ENCODE measurements at regions not wholly inside any gene's neighbourhood (a gene's known extent, or its start where the extent isn't known, plus 50 kb on each side); places are given as distances from the start of the nearest gene placed in this dataset.

DNA sequence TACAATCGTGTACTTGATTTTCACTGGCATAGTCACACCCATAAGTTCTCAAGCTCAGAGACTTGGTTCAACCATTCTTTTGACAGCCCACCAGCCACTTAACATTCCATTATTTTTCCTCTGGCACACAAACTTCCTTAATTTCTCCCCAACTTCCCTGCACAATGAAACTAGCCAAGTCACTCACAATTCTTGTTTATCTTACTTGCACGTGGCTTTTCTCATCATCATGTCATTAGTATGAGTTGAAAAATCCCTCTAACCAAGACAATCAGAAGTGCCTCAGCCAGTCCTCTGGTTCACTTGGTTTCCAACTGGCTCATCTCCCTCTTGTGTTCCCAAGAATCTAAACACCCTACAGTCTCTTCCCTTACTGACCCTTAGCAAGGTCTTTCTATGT, 110.5 kb upstream of the PTPRG start:
- no peak overlapping the region for H3K4me3 ChIP-seq (ENCODE audit: low read depth, low read length, poor library complexity, severe bottlenecking)
- POLR2A ChIA-PET: no interaction called here

GRCh38 chr3:61451841-61452240, 109.5 kb upstream of the PTPRG start:
- no peak for TF ChIP-seq EZH2phosphoT487 (IDR thresholded peaks at IDR 0.05; ENCODE audit: borderline replicate concordance, low read depth, low read length)
- TF ChIP-seq, protein P1, sequence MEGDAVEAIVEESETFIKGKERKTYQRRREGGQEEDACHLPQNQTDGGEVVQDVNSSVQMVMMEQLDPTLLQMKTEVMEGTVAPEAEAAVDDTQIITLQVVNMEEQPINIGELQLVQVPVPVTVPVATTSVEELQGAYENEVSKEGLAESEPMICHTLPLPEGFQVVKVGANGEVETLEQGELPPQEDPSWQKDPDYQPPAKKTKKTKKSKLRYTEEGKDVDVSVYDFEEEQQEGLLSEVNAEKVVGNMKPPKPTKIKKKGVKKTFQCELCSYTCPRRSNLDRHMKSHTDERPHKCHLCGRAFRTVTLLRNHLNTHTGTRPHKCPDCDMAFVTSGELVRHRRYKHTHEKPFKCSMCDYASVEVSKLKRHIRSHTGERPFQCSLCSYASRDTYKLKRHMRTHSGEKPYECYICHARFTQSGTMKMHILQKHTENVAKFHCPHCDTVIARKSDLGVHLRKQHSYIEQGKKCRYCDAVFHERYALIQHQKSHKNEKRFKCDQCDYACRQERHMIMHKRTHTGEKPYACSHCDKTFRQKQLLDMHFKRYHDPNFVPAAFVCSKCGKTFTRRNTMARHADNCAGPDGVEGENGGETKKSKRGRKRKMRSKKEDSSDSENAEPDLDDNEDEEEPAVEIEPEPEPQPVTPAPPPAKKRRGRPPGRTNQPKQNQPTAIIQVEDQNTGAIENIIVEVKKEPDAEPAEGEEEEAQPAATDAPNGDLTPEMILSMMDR (conservative IDR thresholded peaks at IDR 0.05; ENCODE audit: low read length): no peak
- DNase-seq (ENCODE audit: low spot score): no peak
- H3K9me2 ChIP-seq (ENCODE audit: insufficient read depth, low read length): no peaks in the 10 kb centered on the region
- H2AFZ ChIP-seq (ENCODE audit: low read length): no peak overlapping the region
- BruUV-seq (replicated peaks): no TSS peak
- H3K4me2 ChIP-seq (ENCODE audit: low read length): no peak overlapping the region
- H3K27ac ChIP-seq (ENCODE audit: low read depth, low read length, poor library complexity, severe bottlenecking): no peak overlapping the region
- POLR2A ChIA-PET: no interaction called here
- H3K36me3 ChIP-seq (ENCODE audit: insufficient read depth, low read length): no peaks in the 10 kb centered on the region
- no peaks in the 10 kb centered on the region for H3K4me1 ChIP-seq (ENCODE audit: insufficient read depth, low read length, poor library complexity, severe bottlenecking)
- H4K20me1 ChIP-seq (ENCODE audit: insufficient read depth, low read length): no peaks in the 10 kb centered on the region
- H3K79me2 ChIP-seq (ENCODE audit: insufficient read depth, low read depth, low read length): no peaks in the 10 kb centered on the region
- H3K4me3 ChIP-seq (ENCODE audit: low read depth, low read length, poor library complexity, severe bottlenecking): no peak overlapping the region
- CTCF ChIA-PET (ENCODE audit: unreplicated experiment): no interaction called here
- intact Hi-C loops (cut with micrococcal nuclease; ENCODE audit: unreplicated experiment): no loop called here
- no peaks in the 10 kb centered on the region for H3K9me3 ChIP-seq (ENCODE audit: low read length)

More for the DNA sequence above, 110.5 kb upstream of the PTPRG start:
- H3K4me2 ChIP-seq (ENCODE audit: low read length): no peak overlapping the region
- no TSS peak for BruUV-seq (replicated peaks)
- no peaks in the 10 kb centered on the region for H3K9me2 ChIP-seq (ENCODE audit: insufficient read depth, low read length)
- H2AFZ ChIP-seq (ENCODE audit: low read length): no peak overlapping the region
- no peaks in the 10 kb centered on the region for H3K9me3 ChIP-seq (ENCODE audit: low read length)
- intact Hi-C loops (cut with micrococcal nuclease; ENCODE audit: unreplicated experiment): no loop called here
- no peak overlapping the region for H3K27ac ChIP-seq (ENCODE audit: low read depth, low read length, poor library complexity, severe bottlenecking)
- H3K36me3 ChIP-seq (ENCODE audit: insufficient read depth, low read length): no peaks in the 10 kb centered on the region
- CTCF ChIA-PET (ENCODE audit: unreplicated experiment): no interaction called here
- no peak for TF ChIP-seq EZH2phosphoT487 (IDR thresholded peaks at IDR 0.05; ENCODE audit: borderline replicate concordance, low read depth, low read length)
- TF ChIP-seq, protein P1 (conservative IDR thresholded peaks at IDR 0.05; ENCODE audit: low read length): no peak
- no peaks in the 10 kb centered on the region for H3K79me2 ChIP-seq (ENCODE audit: insufficient read depth, low read depth, low read length)
- DNase-seq (ENCODE audit: low spot score): no peak
- H4K20me1 ChIP-seq (ENCODE audit: insufficient read depth, low read length): no peaks in the 10 kb centered on the region
- no peaks in the 10 kb centered on the region for H3K4me1 ChIP-seq (ENCODE audit: insufficient read depth, low read length, poor library complexity, severe bottlenecking)

GRCh38 chr3:61452535-61453090, 108.8 kb upstream of the PTPRG start:
- Histone ChIP-seq H3K27ac (ENCODE audit: low read depth, low read length, poor library complexity, severe bottlenecking) (no peak overlapping the region), H3K79me2 (ENCODE audit: insufficient read depth, low read depth, low read length) (no peaks in the 10 kb centered on the region), H3K4me3 (ENCODE audit: low read depth, low read length, poor library complexity, severe bottlenecking) (no peak overlapping the region), H3K9me2 (ENCODE audit: insufficient read depth, low read length) (no peaks in the 10 kb centered on the region), H3K36me3 (ENCODE audit: insufficient read depth, low read length) (no peaks in the 10 kb centered on the region), H3K4me2 (ENCODE audit: low read length) (no peak overlapping the region), H4K20me1 (ENCODE audit: insufficient read depth, low read length) (no peaks in the 10 kb centered on the region), H3K9me3 (ENCODE audit: low read length) (no peaks in the 10 kb centered on the region), H3K4me1 (ENCODE audit: insufficient read depth, low read length, poor library complexity, severe bottlenecking) (no peaks in the 10 kb centered on the region), H2AFZ (ENCODE audit: low read length) (no peak overlapping the region)
- BruUV-seq (replicated peaks): no TSS peak
- ChIA-PET POLR2A (no interaction called here), CTCF (ENCODE audit: unreplicated experiment) (no interaction called here)
- no peak for TF ChIP-seq EZH2phosphoT487 (IDR thresholded peaks at IDR 0.05; ENCODE audit: borderline replicate concordance, low read depth, low read length)
- TF ChIP-seq, protein P1 (conservative IDR thresholded peaks at IDR 0.05; ENCODE audit: low read length): no peak
- no peak for DNase-seq (ENCODE audit: low spot score)
- intact Hi-C loops (cut with micrococcal nuclease; ENCODE audit: unreplicated experiment): no loop called here
